ENCODE measurements at regions not wholly inside any gene's neighbourhood (a gene's known extent, or its start where the extent isn't known, plus 50 kb on each side); places are given as distances from the start of the nearest gene placed in this dataset.

DNA sequence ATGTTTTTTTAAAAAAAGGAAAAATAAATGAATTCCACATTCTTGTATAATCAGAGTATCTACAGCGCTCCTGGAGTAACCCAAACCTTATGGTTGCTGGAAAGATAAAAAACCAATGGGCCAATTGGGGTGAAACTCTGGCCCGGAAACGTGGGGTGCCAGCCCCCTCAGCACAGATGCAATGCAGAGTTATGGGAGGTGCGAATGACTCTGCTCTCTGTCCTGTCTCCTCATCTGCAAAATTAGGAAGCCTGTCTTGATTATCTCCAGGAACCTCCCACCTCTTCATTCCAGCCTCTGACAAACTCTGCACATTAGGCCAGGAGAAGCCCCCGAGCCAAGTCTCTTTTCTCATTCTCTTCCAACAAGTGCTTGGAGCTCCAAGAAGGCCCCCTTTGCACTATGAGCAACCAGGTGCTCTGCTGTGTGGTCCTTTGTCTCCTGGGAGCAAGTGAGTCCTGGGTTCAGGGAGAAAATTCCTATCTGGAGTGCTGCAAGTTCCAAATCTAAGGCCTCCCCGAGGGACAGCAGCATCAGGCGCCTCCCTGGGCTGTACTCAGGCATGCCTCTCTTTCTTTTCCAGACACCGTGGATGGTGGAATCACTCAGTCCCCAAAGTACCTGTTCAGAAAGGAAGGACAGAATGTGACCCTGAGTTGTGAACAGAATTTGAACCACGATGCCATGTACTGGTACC lies 130.5 kb upstream of the PRSS1 start:
- TF ChIP-seq, protein P1, sequence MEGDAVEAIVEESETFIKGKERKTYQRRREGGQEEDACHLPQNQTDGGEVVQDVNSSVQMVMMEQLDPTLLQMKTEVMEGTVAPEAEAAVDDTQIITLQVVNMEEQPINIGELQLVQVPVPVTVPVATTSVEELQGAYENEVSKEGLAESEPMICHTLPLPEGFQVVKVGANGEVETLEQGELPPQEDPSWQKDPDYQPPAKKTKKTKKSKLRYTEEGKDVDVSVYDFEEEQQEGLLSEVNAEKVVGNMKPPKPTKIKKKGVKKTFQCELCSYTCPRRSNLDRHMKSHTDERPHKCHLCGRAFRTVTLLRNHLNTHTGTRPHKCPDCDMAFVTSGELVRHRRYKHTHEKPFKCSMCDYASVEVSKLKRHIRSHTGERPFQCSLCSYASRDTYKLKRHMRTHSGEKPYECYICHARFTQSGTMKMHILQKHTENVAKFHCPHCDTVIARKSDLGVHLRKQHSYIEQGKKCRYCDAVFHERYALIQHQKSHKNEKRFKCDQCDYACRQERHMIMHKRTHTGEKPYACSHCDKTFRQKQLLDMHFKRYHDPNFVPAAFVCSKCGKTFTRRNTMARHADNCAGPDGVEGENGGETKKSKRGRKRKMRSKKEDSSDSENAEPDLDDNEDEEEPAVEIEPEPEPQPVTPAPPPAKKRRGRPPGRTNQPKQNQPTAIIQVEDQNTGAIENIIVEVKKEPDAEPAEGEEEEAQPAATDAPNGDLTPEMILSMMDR (IDR thresholded peaks at IDR 0.05): no peak
- no peak for TF ChIP-seq POLR2A (IDR thresholded peaks at IDR 0.05)
- TF ChIP-seq POLR2AphosphoS5 (IDR thresholded peaks at IDR 0.05): no peak
